ENCODE measurements at regions not wholly inside any gene's neighbourhood (a gene's known extent, or its start where the extent isn't known, plus 50 kb on each side); places are given as distances from the start of the nearest gene placed in this dataset.

DNA sequence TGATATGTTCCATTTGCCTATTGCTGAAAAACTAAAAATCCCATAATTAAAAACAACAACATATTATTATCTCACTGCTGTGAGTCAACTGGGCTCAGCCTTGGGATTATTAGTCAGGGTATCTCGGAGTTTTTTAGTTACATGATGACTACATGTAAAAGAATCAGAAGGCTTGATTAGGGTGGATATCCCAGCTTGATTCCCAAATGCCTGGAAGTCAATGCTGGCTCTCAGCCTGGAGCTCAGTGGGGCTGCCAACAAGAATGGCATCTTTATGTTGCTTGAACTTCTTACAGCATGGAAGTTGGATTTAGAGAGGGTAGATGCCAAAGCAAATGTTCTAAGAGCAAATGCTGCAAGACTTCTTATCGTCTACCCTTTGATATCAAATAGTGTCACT lies 278.5 kb downstream of the PLOD2 start:
- no peak overlapping the region for H3T11ph ChIP-seq (ENCODE audit: low read length)
- no peaks in the 10 kb centered on the region for H3K79me1 ChIP-seq (ENCODE audit: insufficient read depth, low read depth, low read length, poor library complexity, severe bottlenecking)
- DNase-seq = no peak
- no peak overlapping the region for H2BK20ac ChIP-seq (ENCODE audit: low read depth, low read length, poor library complexity, severe bottlenecking)
- H4K8ac ChIP-seq (replicated peaks; ENCODE audit: insufficient read length, low read depth, low read length) = no peak overlapping the region
- no peak overlapping the region for H3K27ac Mint-ChIP-seq
- H2BK15ac ChIP-seq (ENCODE audit: low read depth, low read length) = no peak overlapping the region
- H3K9me3 ChIP-seq (ENCODE audit: control insufficient read depth, low read depth, low read length) = no peaks in the 10 kb centered on the region
- no peaks in the 10 kb centered on the region for H3K27me3 Mint-ChIP-seq (ENCODE audit: low read depth)
- H3K79me2 ChIP-seq (ENCODE audit: insufficient read depth, low read length) = no peaks in the 10 kb centered on the region
- no peak overlapping the region for H4K5ac ChIP-seq (ENCODE audit: insufficient read length, low read depth, low read length)
- H3K18ac ChIP-seq (ENCODE audit: insufficient read length, low read depth, low read length) = no peak overlapping the region
- no peaks in the 10 kb centered on the region for H3K4me1 ChIP-seq (ENCODE audit: insufficient read depth, low read length)
- no peak overlapping the region for H2BK12ac ChIP-seq (ENCODE audit: insufficient read length, low read depth, low read length)
- H3K36me3 Mint-ChIP-seq (ENCODE audit: insufficient read depth in 1 of 3, low read depth in 3 of 3) = no peaks in the 10 kb centered on the region
- no peak overlapping the region for H3K9ac ChIP-seq (ENCODE audit: extremely low read depth, insufficient read length, low read length)
- H3K14ac ChIP-seq (ENCODE audit: insufficient read depth, low read length) = no peak overlapping the region
- H3K4me2 ChIP-seq (ENCODE audit: insufficient read depth, insufficient read length, low read length) = no peak overlapping the region
- H3K23me2 ChIP-seq (ENCODE audit: insufficient read length, low read depth, low read length, poor library complexity, severe bottlenecking) = no peaks in the 10 kb centered on the region
- TF ChIP-seq, protein P1, sequence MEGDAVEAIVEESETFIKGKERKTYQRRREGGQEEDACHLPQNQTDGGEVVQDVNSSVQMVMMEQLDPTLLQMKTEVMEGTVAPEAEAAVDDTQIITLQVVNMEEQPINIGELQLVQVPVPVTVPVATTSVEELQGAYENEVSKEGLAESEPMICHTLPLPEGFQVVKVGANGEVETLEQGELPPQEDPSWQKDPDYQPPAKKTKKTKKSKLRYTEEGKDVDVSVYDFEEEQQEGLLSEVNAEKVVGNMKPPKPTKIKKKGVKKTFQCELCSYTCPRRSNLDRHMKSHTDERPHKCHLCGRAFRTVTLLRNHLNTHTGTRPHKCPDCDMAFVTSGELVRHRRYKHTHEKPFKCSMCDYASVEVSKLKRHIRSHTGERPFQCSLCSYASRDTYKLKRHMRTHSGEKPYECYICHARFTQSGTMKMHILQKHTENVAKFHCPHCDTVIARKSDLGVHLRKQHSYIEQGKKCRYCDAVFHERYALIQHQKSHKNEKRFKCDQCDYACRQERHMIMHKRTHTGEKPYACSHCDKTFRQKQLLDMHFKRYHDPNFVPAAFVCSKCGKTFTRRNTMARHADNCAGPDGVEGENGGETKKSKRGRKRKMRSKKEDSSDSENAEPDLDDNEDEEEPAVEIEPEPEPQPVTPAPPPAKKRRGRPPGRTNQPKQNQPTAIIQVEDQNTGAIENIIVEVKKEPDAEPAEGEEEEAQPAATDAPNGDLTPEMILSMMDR (conservative IDR thresholded peaks at IDR 0.05) = no peak
- no peak overlapping the region for H2AFZ ChIP-seq (ENCODE audit: low read length)
- H2AK5ac ChIP-seq (ENCODE audit: insufficient read length, low read length) = no peak overlapping the region
- H3K23ac ChIP-seq (ENCODE audit: insufficient read length, low read depth, low read length) = no peak overlapping the region
- H4K20me1 ChIP-seq (ENCODE audit: control insufficient read depth, insufficient read depth, insufficient read length) = no peaks in the 10 kb centered on the region
- no peak overlapping the region for H3K4ac ChIP-seq (ENCODE audit: low read depth, low read length)
- no peak overlapping the region for H4K91ac ChIP-seq (ENCODE audit: insufficient read length, low read depth, low read length)
- H3K9me3 Mint-ChIP-seq = peaks cover 0 to 3% of the 10 kb centered on the region in 2 experiments; a peak in 1 of 5 replicates
- no peak overlapping the region for H2BK5ac ChIP-seq (ENCODE audit: insufficient read length, low read length)
- no peak overlapping the region for H3K4me3 Mint-ChIP-seq
- no peaks in the 10 kb centered on the region for H3K27me3 ChIP-seq (ENCODE audit: insufficient read depth, low read length)
- no peaks in the 10 kb centered on the region for H3K4me1 Mint-ChIP-seq
- WGBS (ENCODE audit: extremely low coverage, insufficient read length, low lambda C conversion rate) = no CpG with 5 or more reads among the region's 2 CpGs
- H3K56ac ChIP-seq (ENCODE audit: insufficient read length, low read depth, low read length) = no peak overlapping the region
- H3K27ac ChIP-seq (ENCODE audit: insufficient read length, low read depth, low read length) = no peak overlapping the region
- H2BK120ac ChIP-seq (ENCODE audit: low read depth, low read length, poor library complexity, severe bottlenecking) = no peak overlapping the region

Data from H9 (cell line).